Neural progenitor cell (in vitro differentiated cells): ENCODE measurements at regions not wholly inside any gene's neighbourhood (a gene's known extent, or its start where the extent isn't known, plus 50 kb on each side); places are given as distances from the start of the nearest gene placed in this dataset.

Experiments used
- EZH2 ChIP-seq: fragments of 200-600 bp; sonication (generic); IDR thresholded peaks from 2 replicates; pipeline ENCODE4 v1.6.1; 2017; ENCODE audit warnings: antibody characterized with exemption, mild to moderate bottlenecking, moderate library complexity
- EZH2phosphoT487 ChIP-seq: fragments of 200-600 bp; sonication (generic); IDR thresholded peaks from 2 replicates; pipeline ENCODE4 v1.6.1; 2017; ENCODE audit warnings: antibody characterized with exemption
- TF ChIP-seq, protein P1 (sequence below): fragments of 200-600 bp; sonication (generic); IDR thresholded peaks from 2 replicates; pipeline ENCODE4 v1.5.1; 2017; ENCODE audit warnings: antibody characterized with exemption, mild to moderate bottlenecking

- no peak for TF ChIP-seq EZH2
- TF ChIP-seq, protein P1, sequence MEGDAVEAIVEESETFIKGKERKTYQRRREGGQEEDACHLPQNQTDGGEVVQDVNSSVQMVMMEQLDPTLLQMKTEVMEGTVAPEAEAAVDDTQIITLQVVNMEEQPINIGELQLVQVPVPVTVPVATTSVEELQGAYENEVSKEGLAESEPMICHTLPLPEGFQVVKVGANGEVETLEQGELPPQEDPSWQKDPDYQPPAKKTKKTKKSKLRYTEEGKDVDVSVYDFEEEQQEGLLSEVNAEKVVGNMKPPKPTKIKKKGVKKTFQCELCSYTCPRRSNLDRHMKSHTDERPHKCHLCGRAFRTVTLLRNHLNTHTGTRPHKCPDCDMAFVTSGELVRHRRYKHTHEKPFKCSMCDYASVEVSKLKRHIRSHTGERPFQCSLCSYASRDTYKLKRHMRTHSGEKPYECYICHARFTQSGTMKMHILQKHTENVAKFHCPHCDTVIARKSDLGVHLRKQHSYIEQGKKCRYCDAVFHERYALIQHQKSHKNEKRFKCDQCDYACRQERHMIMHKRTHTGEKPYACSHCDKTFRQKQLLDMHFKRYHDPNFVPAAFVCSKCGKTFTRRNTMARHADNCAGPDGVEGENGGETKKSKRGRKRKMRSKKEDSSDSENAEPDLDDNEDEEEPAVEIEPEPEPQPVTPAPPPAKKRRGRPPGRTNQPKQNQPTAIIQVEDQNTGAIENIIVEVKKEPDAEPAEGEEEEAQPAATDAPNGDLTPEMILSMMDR: no peak
- TF ChIP-seq EZH2phosphoT487: no peak
Measured at GRCh38 chr9:129339539-129340157, 161.6 kb upstream of the IER5L start.
